A549 (cell line): ENCODE measurements at regions not wholly inside any gene's neighbourhood (a gene's known extent, or its start where the extent isn't known, plus 50 kb on each side); places are given as distances from the start of the nearest gene placed in this dataset.

Experiments
- EP300 ChIP-seq, 2 experiments: fragments of >200 bp; sonication (Bioruptor Twin); formaldehyde crosslinking; IDR thresholded peaks; 2 replicates in 1 of 2; 3 replicates in 1 of 2; pipeline ENCODE4 v1.6.1; 2016 to 2017
- JUN ChIP-seq, 2 experiments: fragments of >200 bp; sonication (Bioruptor Twin); formaldehyde crosslinking; IDR thresholded peaks; 2 replicates in 1 of 2; 3 replicates in 1 of 2; pipeline ENCODE4 v1.6.1; 2016 to 2017
- NPAS2 ChIP-seq: fragments of 250-450 bp; sonication (Bioruptor Pico); IDR thresholded peaks from 2 replicates; pipeline ENCODE4 v1.8.0; 2022; ENCODE audit warnings: mild to moderate bottlenecking, moderate library complexity, borderline replicate concordance
- POLR2A ChIP-seq: IDR thresholded peaks from 2 replicates; pipeline ENCODE4 v1.6.1; 2012; ENCODE audit warnings: mild to moderate bottlenecking, low read length
- TF ChIP-seq, protein P1 (sequence below): fragments of >200 bp; sonication (Bioruptor Twin); formaldehyde crosslinking; IDR thresholded peaks from 3 replicates; pipeline ENCODE4 v1.5.1; 2016
- TF ChIP-seq, protein P2 (sequence below): IDR thresholded peaks from 2 replicates; pipeline ENCODE4 v1.6.1; 2012

GRCh38 chr12:81942594-81942993 lies 183.4 kb upstream of the PPFIA2 start:
- TF ChIP-seq, protein P1, sequence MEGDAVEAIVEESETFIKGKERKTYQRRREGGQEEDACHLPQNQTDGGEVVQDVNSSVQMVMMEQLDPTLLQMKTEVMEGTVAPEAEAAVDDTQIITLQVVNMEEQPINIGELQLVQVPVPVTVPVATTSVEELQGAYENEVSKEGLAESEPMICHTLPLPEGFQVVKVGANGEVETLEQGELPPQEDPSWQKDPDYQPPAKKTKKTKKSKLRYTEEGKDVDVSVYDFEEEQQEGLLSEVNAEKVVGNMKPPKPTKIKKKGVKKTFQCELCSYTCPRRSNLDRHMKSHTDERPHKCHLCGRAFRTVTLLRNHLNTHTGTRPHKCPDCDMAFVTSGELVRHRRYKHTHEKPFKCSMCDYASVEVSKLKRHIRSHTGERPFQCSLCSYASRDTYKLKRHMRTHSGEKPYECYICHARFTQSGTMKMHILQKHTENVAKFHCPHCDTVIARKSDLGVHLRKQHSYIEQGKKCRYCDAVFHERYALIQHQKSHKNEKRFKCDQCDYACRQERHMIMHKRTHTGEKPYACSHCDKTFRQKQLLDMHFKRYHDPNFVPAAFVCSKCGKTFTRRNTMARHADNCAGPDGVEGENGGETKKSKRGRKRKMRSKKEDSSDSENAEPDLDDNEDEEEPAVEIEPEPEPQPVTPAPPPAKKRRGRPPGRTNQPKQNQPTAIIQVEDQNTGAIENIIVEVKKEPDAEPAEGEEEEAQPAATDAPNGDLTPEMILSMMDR = no peak
- TF ChIP-seq, protein P2, sequence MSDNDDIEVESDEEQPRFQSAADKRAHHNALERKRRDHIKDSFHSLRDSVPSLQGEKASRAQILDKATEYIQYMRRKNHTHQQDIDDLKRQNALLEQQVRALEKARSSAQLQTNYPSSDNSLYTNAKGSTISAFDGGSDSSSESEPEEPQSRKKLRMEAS = no peak
- TF ChIP-seq EP300 (IDR thresholded peaks at IDR 0.05) = no peak
- no peak for TF ChIP-seq NPAS2 (CRISPR knock-in tag)
- no peak for TF ChIP-seq POLR2A
- no peak for TF ChIP-seq JUN (IDR thresholded peaks at IDR 0.05)
